ENCODE measurements at regions not wholly inside any gene's neighbourhood (a gene's known extent, or its start where the extent isn't known, plus 50 kb on each side); places are given as distances from the start of the nearest gene placed in this dataset.

DNA sequence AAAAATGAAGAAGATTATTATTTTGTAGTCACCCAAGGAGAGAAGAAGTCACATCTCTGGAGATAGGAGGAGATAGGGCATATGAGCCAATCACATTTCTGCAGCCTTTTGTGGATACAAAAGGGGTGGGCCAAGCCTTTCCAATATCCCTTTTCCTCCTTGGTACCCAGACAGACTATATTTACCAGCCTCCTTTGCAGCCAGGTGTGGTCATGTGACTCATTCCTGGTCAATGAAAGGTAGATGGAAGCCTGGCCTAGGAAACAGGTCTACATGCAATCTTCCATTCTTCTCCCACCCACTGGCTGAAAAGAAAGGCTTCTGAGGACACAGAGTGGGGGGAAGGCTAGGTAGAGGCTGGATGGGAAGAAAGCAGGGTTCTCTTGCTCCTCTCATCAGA is 58.1 kb upstream of the ERG start:
- DNase-seq = no peak

DNA sequence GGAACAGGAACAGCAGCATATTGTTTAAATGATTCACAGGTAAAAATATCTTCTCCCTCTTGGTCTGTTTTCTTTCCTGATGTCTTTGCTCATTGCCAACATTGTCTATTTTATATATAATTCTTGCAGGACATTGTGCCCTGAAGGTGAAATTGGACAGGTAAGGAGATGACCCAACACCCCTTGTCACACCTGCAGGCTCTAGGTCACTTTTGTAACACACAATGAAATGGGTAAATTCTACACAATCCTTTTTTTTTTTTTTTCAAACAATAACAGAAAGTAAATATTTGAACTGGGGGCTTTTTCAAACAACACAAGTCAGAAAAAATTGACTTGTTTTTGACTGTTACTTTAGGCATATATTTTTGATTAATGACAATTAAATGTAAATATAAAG is 62.9 kb upstream of the ERG start:
- no peak for DNase-seq

DNA sequence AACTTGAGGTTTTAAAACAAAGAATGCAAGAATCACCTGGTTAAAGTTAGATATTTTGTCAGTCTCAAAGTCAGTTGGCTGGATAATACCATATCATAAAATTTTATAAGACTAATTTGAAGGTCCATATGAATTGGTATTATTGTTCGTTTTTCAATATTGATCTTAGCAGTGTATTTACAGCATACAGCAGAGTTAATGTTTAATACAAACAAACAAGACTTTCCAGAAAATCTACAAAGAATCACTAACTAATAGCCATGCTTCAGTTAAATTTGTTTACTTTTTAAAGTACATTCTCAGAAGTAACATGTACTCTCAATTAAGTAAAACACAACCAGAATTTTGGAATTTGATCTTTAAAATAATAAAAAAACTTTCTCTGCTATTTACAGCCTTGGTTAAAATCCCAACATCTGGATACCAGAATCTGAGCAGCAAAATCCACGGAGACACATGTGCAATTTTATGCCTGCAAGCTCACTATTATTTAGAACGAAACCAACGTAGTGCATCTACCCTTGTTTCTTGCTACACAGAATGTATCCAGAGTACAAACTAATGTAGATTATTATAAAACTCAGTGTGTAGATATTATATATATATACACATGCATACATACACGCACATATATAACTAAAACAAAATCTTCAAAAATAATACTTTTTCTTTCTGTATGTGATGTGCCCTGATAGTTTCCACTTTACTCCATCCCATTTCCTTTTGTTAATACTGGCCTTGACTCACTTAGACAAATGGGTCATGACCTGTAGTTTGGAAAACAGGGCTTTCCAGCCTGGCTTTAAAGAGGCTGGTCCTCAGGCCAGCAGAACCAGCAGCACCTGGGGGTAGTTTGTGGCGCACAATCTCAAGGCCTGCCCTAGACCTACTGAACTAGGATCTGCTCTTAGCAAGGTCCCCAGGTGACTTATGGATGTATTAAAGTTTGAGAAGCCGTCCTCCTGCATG is 63.6 kb upstream of the ERG start:
- no peak for DNase-seq

DNA sequence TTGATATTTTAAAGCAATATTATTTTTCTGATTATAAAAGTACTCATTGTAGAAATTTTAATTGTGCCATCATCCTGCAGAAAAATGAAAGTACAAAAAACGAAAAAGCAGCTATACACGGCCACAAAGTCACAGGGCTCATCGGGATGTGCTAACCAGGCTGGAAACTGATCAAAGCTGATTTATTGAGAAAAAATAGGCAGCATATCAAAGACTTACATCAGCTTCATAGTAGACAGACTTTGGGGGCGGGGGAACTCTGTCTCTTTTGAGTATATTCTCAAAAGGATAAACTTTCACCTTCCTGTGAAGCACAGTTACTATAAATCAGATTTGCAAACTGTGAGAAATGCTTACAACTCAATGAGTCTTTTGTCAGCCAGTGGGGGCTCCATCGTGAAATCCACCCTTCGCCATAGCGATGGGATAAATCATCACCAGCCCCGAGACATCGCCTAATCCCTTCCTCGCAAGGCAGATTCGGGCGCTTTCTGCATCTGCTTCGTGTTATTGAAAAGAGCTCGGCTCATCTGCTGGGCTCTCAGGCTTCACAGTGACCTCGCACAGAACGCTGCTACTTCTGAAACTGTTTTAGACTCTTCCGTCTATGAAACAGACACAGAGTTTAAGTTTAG is 69.2 kb upstream of the ERG start:
- DNase-seq = no peak

DNA sequence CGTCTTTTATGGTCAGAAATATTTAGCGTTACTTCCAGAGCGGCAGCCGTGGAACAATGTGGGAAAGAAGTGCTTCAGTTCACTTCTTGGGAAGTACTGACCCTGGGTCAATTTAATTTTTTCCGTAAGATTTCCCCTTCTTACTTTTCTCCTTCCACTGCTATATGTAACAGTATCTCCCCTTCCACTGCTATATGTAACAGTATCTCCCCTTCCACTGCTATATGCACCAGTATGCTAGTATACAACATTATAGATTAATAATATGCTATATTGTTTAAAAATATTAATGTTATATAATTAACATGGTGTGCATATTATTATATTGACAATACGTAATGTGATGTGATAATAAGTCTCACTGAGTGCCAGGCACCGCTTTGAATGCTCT is 69.7 kb upstream of the ERG start:
- no peak for DNase-seq

DNA sequence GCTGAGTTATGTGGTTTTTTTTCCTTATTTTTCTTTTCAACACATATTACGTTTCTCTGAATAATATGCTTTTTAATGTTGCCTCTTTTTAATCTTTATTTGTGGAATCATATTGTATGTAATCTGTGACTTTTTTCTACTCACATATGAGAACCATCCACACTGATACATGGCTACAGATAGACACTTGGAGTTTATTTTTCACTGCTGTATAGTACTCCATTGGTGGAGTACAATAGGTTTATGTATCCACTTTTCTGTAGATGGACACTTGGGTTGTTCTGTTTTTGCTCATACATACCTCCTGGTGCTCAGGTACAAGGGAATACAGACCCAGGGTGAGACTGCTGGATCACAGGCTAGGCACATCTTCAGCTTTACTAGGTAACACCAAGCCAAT is 71.5 kb upstream of the ERG start:
- DNase-seq = no peak

DNA sequence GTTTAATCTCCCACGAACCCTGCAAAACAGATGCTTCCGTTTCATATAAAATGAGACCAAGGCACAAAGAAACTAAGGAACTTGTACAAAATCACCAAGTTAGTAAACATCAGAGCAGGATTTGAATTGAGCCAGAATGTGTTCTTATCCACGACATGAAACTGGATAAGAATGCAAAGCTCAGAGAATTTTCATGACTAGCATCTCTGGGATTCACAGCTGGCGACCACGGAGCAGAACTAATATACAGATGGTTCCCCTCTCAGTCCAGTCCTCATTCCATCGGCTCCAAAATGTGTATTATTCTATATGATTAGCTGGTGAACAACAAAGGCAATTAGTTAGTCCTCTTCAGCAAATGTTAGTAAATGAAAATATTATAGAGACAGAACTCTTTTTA is 72.3 kb upstream of the ERG start:
- DNase-seq = no peak

DNA sequence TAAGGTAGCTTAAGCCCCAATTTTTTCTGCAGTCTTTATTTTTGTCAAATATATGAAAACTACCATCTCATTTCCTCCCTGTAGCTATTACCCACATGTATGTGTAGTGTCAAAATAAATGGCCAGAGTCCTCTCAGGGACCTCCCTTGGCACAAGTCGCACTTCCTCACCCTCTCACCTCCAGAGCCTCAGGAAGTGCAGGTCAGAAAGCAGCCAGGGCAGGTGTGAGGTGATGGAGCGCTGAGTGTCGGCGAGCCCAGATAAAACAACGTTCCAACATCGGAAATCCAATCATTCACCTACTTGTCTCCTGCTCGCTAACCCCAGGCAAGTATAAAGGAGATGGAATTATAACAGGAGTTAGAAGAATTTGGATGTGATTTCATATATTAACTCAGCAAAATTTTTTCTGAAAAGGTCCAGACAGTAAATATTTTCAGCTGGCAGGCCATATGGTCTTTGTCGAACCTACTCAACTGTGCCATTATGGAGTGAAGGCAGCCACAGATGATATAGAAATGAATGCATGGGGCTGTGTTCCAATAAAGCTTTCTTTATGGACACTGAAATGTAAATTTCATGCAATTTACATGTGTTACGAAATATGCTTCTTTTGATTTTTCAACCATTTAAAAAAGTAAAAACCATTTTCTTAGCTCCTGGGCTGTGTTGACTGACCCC is 76.8 kb upstream of the ERG start:
- DNase-seq = no peak

DNA sequence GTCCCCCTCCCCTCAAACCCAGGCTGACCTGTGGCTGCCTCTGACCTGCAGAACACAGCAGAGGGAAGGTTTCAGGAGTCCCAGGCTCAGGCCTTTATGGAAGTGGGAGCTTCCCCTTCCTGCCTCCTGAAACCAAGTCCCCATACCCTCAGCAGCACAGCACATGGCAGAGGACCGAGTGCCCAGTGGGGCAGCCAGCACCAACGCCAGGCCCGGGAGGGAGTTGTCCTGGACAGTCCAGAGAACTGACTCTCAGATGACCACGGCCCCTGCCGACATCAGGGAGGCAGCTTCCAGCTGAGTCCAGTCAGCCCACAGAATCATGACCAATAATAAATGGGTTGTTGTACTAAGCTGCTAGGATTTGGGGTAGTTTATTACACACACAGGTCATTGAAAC is 79.6 kb upstream of the ERG start:
- DNase-seq = no peak

DNA sequence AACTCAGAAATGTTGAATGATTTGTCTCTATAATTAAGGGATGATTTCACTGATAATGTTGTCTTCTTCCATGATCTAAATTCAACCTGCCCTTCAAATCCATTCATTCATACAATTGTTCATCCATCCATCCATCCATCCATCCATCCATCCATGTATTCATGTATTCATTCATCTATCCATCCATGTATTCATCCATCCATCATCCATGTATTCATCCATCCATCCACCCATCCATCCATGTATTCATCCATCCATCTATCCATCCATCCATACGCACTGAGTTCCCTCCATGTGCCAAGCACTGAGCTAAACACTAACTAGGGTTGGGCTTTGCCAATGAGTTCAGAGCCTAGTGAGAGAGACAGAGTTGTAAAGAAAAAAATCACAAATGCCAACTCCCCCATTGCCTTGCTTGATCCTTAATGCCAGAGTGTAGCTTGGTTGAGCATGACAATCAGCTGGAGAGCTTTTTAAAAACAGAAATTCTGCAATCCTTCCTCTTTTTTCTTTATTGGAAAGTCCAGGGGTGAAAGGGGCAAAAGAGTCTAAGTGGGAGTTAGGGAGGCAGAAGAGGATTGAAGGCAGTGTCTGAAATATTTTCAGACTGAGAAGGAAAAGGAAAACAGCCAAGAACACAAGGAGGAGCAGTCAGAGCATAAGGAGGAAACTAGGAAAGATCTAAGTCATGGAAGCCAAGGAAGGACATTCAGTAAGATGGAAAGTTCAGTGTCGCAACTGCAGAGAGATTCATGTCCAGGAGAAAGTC is 92.4 kb upstream of the ERG start:
- no peak for DNase-seq

DNA sequence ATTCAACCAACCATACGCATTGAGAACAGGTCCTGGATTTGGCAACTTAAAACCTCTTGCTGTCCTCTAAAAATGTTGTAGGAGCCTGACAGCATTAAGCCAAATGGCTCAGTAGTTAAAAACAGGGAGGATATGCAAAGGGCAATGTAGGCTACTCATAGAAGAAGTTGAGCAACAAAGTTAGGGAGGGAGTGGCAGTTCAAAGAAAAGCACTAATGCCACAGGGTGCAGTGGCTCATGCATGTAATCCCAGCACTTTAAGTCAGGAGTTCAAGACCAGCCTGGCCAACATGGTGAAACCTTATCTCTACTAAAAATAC is 92.9 kb upstream of the ERG start:
- no peak for DNase-seq

DNA sequence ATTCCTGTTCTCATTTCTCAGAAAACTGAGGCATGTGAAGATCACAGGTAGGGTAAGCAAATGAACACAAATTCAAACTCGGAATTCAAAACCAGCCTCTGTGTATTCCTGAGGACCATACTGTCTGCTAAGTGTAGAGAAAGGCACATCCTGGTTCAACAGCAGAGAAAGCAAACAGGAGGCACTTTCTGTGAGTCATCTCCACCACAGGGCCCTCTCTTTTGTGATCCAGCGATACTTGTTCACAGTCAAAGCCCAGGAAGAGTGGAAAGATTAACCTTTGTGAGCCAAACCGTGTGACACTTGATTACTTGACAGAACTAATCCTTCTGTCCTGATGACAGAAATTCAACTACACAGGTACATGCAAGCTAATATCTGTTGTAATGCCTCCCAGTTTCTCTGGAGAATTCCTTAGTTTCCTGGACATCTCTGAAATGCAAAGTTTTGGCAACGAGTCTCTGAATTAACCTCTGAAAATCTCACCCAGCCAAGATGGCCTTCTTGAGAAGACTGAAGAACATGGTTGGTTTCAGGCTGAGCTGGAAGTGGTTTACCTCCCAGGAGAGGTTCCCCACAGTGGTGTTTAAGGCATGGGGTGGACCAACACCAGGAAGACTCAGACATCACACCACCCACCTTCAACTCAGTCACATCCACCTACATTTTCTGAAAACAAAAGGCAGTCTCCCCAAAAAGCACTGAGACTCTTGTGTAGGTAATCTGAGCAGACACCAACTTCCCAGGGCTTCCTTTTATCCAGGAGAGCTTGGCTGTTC is 98.2 kb upstream of the ERG start:
- no peak for DNase-seq

DNA sequence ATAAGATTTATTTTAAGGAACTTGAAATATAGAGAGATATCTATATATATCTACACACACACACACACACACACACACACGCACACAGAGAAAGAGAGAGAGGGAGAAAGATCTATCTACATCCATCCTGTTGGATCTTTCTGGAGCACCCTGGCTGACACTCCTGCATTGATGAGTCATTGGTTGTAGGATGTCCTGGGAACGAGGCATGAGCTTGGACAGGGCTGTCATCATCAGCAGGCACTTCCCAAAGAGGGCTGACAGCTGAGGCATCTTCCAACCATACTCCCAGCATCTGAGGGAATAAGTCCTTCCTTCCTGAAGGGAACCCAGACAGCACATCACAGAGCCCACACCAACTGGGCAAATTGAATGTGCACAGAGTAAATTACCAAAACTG is 99.1 kb upstream of the ERG start:
- DNase-seq = no peak

DNA sequence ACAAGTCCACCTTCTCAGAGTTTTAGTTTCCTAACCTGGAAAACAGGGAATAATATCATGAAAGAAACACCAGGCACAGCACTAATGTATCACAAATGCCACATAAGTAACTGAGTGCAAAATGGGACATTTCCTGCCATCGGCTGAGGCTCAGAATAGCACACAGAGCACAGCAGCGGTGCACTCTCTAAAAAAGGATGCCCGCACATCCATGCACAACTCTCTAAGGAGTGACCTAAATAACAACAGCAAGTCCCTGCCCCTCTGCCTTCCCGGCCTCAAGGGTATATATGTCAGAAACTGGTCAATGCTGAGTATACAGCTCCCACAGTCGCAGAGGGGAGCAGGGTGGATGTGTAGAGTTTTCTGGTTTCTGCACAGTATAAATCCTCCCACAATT is 100.1 kb upstream of the ERG start:
- no peak for DNase-seq

DNA sequence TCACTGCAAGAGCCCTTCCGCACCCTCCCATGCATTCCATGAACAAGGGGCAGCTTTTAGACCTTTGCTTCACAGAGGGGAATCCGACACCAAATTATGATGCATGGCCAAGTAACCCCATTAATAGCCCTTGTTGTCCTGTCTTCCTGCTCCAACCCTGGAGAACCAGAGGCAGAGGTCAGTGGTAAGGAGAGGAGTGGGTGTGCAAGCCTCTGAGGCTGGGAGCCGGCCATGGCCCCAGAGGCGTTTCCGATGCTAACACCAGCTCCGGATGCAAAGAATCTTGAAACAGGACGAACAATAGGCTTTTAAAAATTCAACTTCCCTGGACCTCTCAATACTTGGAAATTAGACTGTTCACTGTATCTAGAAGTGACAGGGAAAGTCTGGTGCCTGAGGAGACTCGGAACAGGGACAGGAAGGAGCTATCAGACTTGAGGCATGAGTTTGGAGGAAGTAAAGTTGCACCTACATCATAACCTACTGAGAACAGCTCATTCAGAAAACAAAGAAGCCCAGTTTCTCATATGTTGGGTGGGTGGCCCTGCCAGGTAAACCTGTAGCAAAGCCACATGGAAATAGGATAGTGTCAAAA is 101.2 kb upstream of the ERG start:
- no peak for DNase-seq

DNA sequence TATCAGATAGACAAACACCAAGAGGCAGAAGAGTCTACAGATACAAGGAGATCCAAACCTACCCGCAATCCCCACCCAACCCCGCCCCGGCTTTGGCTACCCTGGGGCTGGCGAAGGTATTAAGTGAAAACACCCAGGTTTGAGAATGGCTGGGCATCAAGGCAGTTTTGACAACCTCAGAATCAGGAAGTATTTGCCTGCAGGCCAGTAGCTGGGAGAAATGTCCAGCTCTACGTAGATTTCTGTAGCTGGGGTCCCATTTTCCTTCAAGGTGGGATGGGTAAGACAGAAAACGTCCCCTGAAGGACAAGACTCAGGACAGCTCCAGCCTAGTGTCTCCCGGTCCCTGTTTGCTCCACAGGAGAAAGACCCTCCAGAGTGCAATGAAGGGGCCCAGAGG is 101.8 kb upstream of the ERG start:
- no peak for DNase-seq

DNA sequence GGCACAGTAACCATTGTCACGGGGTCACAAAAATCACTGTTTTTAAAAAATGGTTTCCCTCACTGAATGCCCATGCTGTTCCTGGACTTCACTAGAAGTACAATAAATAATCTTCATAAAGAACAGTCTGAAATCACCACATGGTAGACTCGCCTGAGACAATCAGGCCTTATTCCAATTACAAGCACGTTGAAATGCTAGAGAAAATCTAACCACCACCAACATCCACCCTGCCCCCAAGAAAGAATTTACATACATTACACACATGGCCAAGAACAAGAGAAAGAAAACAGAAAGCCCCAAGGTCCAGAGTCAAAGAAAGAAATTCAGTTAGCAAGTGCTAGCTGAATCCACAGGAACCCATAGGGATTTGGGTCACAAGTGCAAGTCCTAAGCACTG is 107.0 kb upstream of the ERG start:
- DNase-seq = no peak

DNA sequence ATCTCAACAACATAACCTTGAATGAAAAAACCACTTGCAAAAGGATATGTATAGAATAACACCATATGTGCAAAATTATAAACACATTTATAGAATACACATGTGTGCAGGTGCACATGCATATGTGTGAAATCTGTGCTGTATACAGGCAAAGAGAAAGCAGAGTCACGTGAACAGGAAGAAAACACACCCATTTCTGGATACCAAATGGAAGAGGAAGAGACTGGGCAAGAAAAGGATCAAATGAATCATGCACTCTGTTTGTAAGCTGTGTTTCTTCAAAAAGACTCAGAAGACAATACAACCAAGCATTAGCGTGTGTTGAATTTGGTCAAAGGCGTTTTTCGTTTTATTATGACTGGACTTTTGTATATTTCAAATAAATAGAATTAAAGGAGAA is 111.3 kb upstream of the ERG start:
- DNase-seq = no peak

DNA sequence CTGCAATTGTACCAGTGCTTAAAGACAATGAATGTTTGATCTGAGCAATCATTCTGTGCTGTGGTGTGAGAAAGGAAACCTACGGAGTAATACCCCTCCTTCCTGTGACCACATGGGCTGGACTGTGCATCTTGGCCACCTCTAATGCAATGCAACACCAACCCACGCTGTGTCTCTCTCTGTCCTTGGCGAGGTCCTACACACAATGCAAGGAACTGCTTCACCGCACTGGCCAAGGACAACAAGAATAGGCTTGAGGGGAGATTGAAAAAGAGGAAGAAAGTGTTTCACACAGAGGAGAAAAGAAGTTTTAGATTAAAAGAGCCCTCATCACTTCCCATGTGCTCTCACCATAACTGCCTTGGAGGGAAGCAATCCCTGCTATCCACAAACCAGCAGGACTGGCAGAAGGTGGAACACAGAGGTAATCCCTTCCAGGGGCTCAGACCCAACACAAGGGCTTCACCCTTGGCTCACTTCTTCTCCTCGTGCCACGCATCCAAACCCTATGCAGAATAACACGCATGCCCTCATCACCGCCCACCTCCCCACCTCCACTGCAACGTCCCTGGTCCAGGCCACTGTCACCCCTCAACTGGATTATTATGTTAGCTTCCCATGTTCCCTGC is 112.5 kb upstream of the ERG start:
- DNase-seq = no peak

DNA sequence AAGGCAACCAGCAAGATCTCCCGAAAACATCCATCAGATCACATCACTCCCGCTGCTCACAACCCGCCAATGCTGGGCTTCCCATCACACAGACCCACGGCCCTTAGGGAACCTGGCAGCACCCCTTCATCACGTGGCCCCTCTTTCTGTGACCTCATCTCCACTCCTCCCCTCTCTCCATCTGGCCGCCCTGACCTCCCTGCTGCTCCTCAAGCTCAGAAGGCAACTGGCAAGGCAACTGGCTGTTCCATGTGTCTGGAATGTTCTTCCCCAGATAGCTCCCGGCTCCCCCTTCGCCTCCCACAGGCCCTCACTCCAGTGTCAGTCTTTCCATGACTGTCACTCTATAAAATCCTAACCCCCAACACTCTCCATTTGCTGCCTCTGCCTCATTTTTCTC is 113.0 kb upstream of the ERG start:
- DNase-seq = no peak

DNA sequence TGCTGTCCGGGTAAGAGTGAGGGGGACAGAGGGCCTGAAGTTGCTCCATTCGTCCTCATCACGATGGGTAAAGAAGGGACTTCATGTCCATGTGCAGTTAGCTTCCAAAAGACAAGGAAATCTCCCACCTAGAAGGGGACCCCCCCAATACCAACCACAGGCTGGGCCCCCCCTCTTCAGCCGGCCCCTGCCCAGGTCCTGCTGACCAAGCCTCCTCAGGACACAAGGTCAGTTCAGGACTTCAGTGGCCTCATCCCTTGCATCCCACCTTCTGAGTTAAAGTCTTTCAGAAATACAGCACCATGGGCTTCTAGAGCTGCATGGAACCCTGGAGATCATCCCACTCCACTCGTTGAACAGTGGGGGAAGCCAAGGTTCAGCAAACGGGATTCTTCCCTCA is 115.4 kb upstream of the ERG start:
- no peak for DNase-seq

Data from C1 segment of cervical spinal cord (tissue), 14 donors.